ENCODE measurements at regions not wholly inside any gene's neighbourhood (a gene's known extent, or its start where the extent isn't known, plus 50 kb on each side); places are given as distances from the start of the nearest gene placed in this dataset.

- TF ChIP-seq ZFX (CRISPR knock-in tag; IDR thresholded peaks at IDR 0.05; ENCODE audit: low read depth), result no peak
- TF ChIP-seq ZNF644 (CRISPR knock-in tag; IDR thresholded peaks at IDR 0.05; ENCODE audit: low read depth), result no peak
- no peak for TF ChIP-seq ZNF205 (CRISPR knock-in tag; IDR thresholded peaks at IDR 0.05)
- TF ChIP-seq, protein P1, sequence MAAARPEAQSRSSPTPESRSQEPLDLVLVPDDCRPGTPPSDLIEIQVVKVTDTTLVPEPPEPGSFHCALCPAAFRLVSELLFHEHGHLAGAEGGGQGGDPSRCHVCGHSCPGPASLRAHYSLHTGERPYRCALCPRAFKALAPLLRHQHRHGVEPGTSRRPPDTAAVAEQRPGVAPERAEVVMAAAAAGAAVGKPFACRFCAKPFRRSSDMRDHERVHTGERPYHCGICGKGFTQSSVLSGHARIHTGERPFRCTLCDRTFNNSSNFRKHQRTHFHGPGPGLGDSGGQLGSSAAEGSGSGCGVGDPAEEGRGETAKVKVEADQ (CRISPR knock-in tag; IDR thresholded peaks at IDR 0.05; ENCODE audit: borderline replicate concordance), result no peak
- TF ChIP-seq ZNF788 (CRISPR knock-in tag; IDR thresholded peaks at IDR 0.05; ENCODE audit: borderline replicate concordance), result no peak
- TF ChIP-seq, protein P2, sequence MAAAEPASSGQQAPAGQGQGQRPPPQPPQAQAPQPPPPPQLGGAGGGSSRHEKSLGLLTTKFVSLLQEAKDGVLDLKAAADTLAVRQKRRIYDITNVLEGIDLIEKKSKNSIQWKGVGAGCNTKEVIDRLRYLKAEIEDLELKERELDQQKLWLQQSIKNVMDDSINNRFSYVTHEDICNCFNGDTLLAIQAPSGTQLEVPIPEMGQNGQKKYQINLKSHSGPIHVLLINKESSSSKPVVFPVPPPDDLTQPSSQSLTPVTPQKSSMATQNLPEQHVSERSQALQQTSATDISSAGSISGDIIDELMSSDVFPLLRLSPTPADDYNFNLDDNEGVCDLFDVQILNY (CRISPR knock-in tag; conservative IDR thresholded peaks at IDR 0.05), result no peak
- no peak for TF ChIP-seq ZSCAN30 (CRISPR knock-in tag; IDR thresholded peaks at IDR 0.05)
- TF ChIP-seq HINFP (CRISPR knock-in tag; IDR thresholded peaks at IDR 0.05; ENCODE audit: low read depth), result no peak
- TF ChIP-seq, protein P3, sequence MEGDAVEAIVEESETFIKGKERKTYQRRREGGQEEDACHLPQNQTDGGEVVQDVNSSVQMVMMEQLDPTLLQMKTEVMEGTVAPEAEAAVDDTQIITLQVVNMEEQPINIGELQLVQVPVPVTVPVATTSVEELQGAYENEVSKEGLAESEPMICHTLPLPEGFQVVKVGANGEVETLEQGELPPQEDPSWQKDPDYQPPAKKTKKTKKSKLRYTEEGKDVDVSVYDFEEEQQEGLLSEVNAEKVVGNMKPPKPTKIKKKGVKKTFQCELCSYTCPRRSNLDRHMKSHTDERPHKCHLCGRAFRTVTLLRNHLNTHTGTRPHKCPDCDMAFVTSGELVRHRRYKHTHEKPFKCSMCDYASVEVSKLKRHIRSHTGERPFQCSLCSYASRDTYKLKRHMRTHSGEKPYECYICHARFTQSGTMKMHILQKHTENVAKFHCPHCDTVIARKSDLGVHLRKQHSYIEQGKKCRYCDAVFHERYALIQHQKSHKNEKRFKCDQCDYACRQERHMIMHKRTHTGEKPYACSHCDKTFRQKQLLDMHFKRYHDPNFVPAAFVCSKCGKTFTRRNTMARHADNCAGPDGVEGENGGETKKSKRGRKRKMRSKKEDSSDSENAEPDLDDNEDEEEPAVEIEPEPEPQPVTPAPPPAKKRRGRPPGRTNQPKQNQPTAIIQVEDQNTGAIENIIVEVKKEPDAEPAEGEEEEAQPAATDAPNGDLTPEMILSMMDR (CRISPR knock-in tag; IDR thresholded peaks at IDR 0.05), result peak; percentile 40
- TF ChIP-seq, protein P4, sequence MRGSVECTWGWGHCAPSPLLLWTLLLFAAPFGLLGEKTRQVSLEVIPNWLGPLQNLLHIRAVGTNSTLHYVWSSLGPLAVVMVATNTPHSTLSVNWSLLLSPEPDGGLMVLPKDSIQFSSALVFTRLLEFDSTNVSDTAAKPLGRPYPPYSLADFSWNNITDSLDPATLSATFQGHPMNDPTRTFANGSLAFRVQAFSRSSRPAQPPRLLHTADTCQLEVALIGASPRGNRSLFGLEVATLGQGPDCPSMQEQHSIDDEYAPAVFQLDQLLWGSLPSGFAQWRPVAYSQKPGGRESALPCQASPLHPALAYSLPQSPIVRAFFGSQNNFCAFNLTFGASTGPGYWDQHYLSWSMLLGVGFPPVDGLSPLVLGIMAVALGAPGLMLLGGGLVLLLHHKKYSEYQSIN (CRISPR knock-in tag; IDR thresholded peaks at IDR 0.05; ENCODE audit: borderline replicate concordance), result no peak
- peak; percentile 24; the same call in 1 of the 2 replicates for TF ChIP-seq ZFY (CRISPR knock-in tag; IDR thresholded peaks at IDR 0.05)
- TF ChIP-seq LCORL (IDR thresholded peaks at IDR 0.05), result no peak
- no peak for TF ChIP-seq LCORL (CRISPR knock-in tag; IDR thresholded peaks at IDR 0.05)
- TF ChIP-seq ZNF136 (CRISPR knock-in tag; IDR thresholded peaks at IDR 0.05; ENCODE audit: low read depth), result no peak
- peak; percentile 32; the same call in 1 of the 2 replicates for TF ChIP-seq HOMEZ (CRISPR knock-in tag; IDR thresholded peaks at IDR 0.05; ENCODE audit: low read depth)
- TF ChIP-seq FLYWCH1 (CRISPR knock-in tag; IDR thresholded peaks at IDR 0.05), result no peak
- no peak for TF ChIP-seq EEA1 (CRISPR knock-in tag; IDR thresholded peaks at IDR 0.05; ENCODE audit: borderline replicate concordance)
- TF ChIP-seq ZNF772 (CRISPR knock-in tag; IDR thresholded peaks at IDR 0.05), result no peak
- TF ChIP-seq RBM39 (IDR thresholded peaks at IDR 0.05; ENCODE audit: low read depth, low read length, poor library complexity, severe bottlenecking), result no peak
- no peak for TF ChIP-seq CHCHD3 (CRISPR knock-in tag; IDR thresholded peaks at IDR 0.05)
- TF ChIP-seq PRPF4 (IDR thresholded peaks at IDR 0.05; ENCODE audit: low read depth, low read length, poor library complexity, severe bottlenecking), result no peak
- TF ChIP-seq NR2F2 (IDR thresholded peaks at IDR 0.05; ENCODE audit: borderline replicate concordance, low read depth), result no peak
- TF ChIP-seq ZNF143 (CRISPR knock-in tag; IDR thresholded peaks at IDR 0.05), result no peak
- no peak for TF ChIP-seq SALL2 (CRISPR knock-in tag; IDR thresholded peaks at IDR 0.05)
- TF ChIP-seq SMC3 (IDR thresholded peaks at IDR 0.05; ENCODE audit: low read length), result 0 out of 2 replicates have a peak, but pooled peaks have one; percentile 25
These were observed 103.7 kb downstream of the ZNF92 start (continued) for GRCh38 chr7:65477326-65477725.
